ENCODE measurements at regions not wholly inside any gene's neighbourhood (a gene's known extent, or its start where the extent isn't known, plus 50 kb on each side); places are given as distances from the start of the nearest gene placed in this dataset.

- DNase-seq, result no peak
- no peaks in the 10 kb centered on the region for H3K9me3 ChIP-seq (ENCODE audit: control insufficient read depth, low read depth, low read length)
- H2BK20ac ChIP-seq (ENCODE audit: low read depth, low read length, poor library complexity, severe bottlenecking), result no peak overlapping the region
- H3K9me3 Mint-ChIP-seq, result no peaks in the 10 kb centered on the region
- no peak overlapping the region for H2AFZ ChIP-seq (ENCODE audit: low read length)
- no peak overlapping the region for H3K27ac ChIP-seq (ENCODE audit: insufficient read length, low read depth, low read length)
- no peak overlapping the region for H3K18ac ChIP-seq (ENCODE audit: insufficient read length, low read depth, low read length)
- H3K4me2 ChIP-seq (ENCODE audit: insufficient read depth, insufficient read length, low read length), result no peak overlapping the region
- no peaks in the 10 kb centered on the region for H3K27me3 Mint-ChIP-seq (ENCODE audit: low read depth)
- no peak overlapping the region for H2BK15ac ChIP-seq (ENCODE audit: low read depth, low read length)
- no peak overlapping the region for H3T11ph ChIP-seq (ENCODE audit: low read length)
- H2BK120ac ChIP-seq (ENCODE audit: low read depth, low read length, poor library complexity, severe bottlenecking), result no peak overlapping the region
- no peaks in the 10 kb centered on the region for H3K79me1 ChIP-seq (ENCODE audit: insufficient read depth, low read depth, low read length, poor library complexity, severe bottlenecking)
- no peak overlapping the region for H3K23ac ChIP-seq (ENCODE audit: insufficient read length, low read depth, low read length)
- no peak overlapping the region for H3K14ac ChIP-seq (ENCODE audit: insufficient read depth, low read length)
- no peak overlapping the region for H3K4me3 Mint-ChIP-seq
- no peak overlapping the region for H3K9ac ChIP-seq (ENCODE audit: extremely low read depth, insufficient read length, low read length)
- no peak overlapping the region for H4K5ac ChIP-seq (ENCODE audit: insufficient read length, low read depth, low read length)
- no peak for TF ChIP-seq CTCF (conservative IDR thresholded peaks at IDR 0.05)
- no peaks in the 10 kb centered on the region for H3K79me2 ChIP-seq (ENCODE audit: insufficient read depth, low read length)
- no peak overlapping the region for H2AK5ac ChIP-seq (ENCODE audit: insufficient read length, low read length)
- no peak overlapping the region for H3K27ac Mint-ChIP-seq
- no peak overlapping the region for H2BK12ac ChIP-seq (ENCODE audit: insufficient read length, low read depth, low read length)
- no peaks in the 10 kb centered on the region for H3K27me3 ChIP-seq (ENCODE audit: insufficient read depth, low read length)
- H4K20me1 ChIP-seq (ENCODE audit: control insufficient read depth, insufficient read depth, insufficient read length), result no peaks in the 10 kb centered on the region
- H3K4ac ChIP-seq (ENCODE audit: low read depth, low read length), result no peak overlapping the region
- H3K56ac ChIP-seq (ENCODE audit: insufficient read length, low read depth, low read length), result no peak overlapping the region
- no peak overlapping the region for H4K91ac ChIP-seq (ENCODE audit: insufficient read length, low read depth, low read length)
- H2BK5ac ChIP-seq (ENCODE audit: insufficient read length, low read length), result no peak overlapping the region
- H4K8ac ChIP-seq (replicated peaks; ENCODE audit: insufficient read length, low read depth, low read length), result no peak overlapping the region
- H3K36me3 Mint-ChIP-seq (ENCODE audit: insufficient read depth in 1 of 3, low read depth in 3 of 3), result no peaks in the 10 kb centered on the region
- H3K4me1 ChIP-seq (ENCODE audit: insufficient read depth, low read length), result peaks cover 4% of the 10 kb centered on the region; the same call in 1 of the 2 replicates
- H3K4me1 Mint-ChIP-seq, result peaks cover 15 to 17% of the 10 kb centered on the region in 2 experiments
- H3K23me2 ChIP-seq (ENCODE audit: insufficient read length, low read depth, low read length, poor library complexity, severe bottlenecking), result no peaks in the 10 kb centered on the region
- no CpG with 5 or more reads among the region's 4 CpGs for WGBS (ENCODE audit: extremely low coverage, insufficient read length, low lambda C conversion rate)
Observed at GRCh38 chr9:106669835-106670234, 193.1 kb upstream of the ZNF462 start.

Data from H9 (cell line).